HepG2 (cell line): ENCODE measurements at regions not wholly inside any gene's neighbourhood (a gene's known extent, or its start where the extent isn't known, plus 50 kb on each side); places are given as distances from the start of the nearest gene placed in this dataset.

ENCODE experiments used
- ATAC-seq: fragments of 200-7000 bp; cut with Tn5 transposase; 3 replicates; pipeline ENCODE4 v1.9.1; 2020; ENCODE audit warnings: mild to moderate bottlenecking, moderate library complexity
- BruUV-seq: library from RNA; stranded (reverse); fragments of 400-500 nt; replicated peaks from 2 replicates; lab custom pipeline; 2021; lab: Mats Ljungman, UMichigan
- CTCF ChIA-PET: fragments of 300-600 bp; formaldehyde crosslinking; extraction: SDS; loops from one replicate; lab custom pipeline; 2021; ENCODE audit warnings: low total read pairs, inconsistent platforms, low intra/inter-chr PET ratio; lab: Yijun Ruan, JAX
- POLR2A ChIA-PET: fragments of 350-600 bp; sonication (Branson Sonifier 250); formaldehyde crosslinking; loops from one replicate; lab custom pipeline; 2020; ENCODE audit warnings: antibody characterized with exemption, inconsistent platforms; lab: Yijun Ruan, JAX
- DNase-seq: peaks from one replicate; pipeline ENCODE4 v3.0.0-alpha.2; 2015; ENCODE audit warnings: low spot score
- FAIRE-seq: peaks from 3 replicates; lab custom pipeline; 2011; peaks lifted over from hg19 to GRCh38; lab: Jason Lieb, UNC
- H2AFZ ChIP-seq: one replicate; pipeline ENCODE4 v1.6.1; 2011; ENCODE audit warnings: low read length, inconsistent platforms
- H3K27ac ChIP-seq: fragments of 300-600 bp; 3 replicates; pipeline ENCODE4 v1.8.0; 2011; ENCODE audit warnings: mixed run types, mild to moderate bottlenecking, mixed read lengths, low read length, inconsistent platforms; ENCODE audit not compliant: insufficient read depth; ENCODE audit errors: extremely low read length
- H3K27me3 ChIP-seq, 2 experiments: fragments of 200-600 bp in 1 of 2; 2 replicates in 1 of 2; 3 replicates in 1 of 2; pipeline versions ENCODE4 v1.6.0 to v1.8.0; 2011; ENCODE audit warnings: low read length in 2 of 2, mild to moderate bottlenecking in 2 of 2, moderate library complexity in 2 of 2, inconsistent platforms in 1 of 2; ENCODE audit not compliant: insufficient read depth in 2 of 2, control insufficient read depth in 1 of 2
- H3K36me3 ChIP-seq, 2 experiments: fragments of 200-600 bp in 1 of 2; replicated peaks in 1 of 2; 2 replicates in 1 of 2; 3 replicates in 1 of 2; pipeline versions ENCODE4 v1.5.1 to v1.8.0; 2011; ENCODE audit warnings: low read length in 2 of 2, inconsistent platforms in 1 of 2; ENCODE audit not compliant: insufficient read depth in 2 of 2, control insufficient read depth in 1 of 2
- H3K4me1 ChIP-seq: 2 replicates; pipeline ENCODE4 v1.5.1; 2012; ENCODE audit warnings: low read length, inconsistent platforms; ENCODE audit not compliant: insufficient read depth
- H3K4me2 ChIP-seq: 2 replicates; pipeline ENCODE4 v1.6.0; 2011; ENCODE audit warnings: low read depth, low read length, inconsistent platforms
- H3K4me3 ChIP-seq, 3 experiments: fragments of 200-600 bp in 1 of 3; sonication (generic), shearing (Covaris generic) in 1 of 3; replicated peaks in 1 of 3; 2 replicates each; pipeline ENCODE4 v1.5.1; 2011 to 2016; ENCODE audit warnings: low read length in 3 of 3, inconsistent platforms in 2 of 3, low read depth in 2 of 3, mild to moderate bottlenecking in 2 of 3, control low read depth in 1 of 3, mixed read lengths in 1 of 3; ENCODE audit not compliant: insufficient read depth in 1 of 3
- H3K79me2 ChIP-seq: one replicate; pipeline ENCODE4 v1.6.1; 2011; ENCODE audit warnings: low read length, inconsistent platforms; ENCODE audit not compliant: insufficient read depth
- H3K9ac ChIP-seq: 2 replicates; pipeline ENCODE4 v1.6.0; 2011; ENCODE audit warnings: mild to moderate bottlenecking, low read depth, low read length, inconsistent platforms; ENCODE audit not compliant: insufficient read depth
- H3K9me3 ChIP-seq: 2 replicates; pipeline ENCODE4 v1.5.1; 2012; ENCODE audit warnings: mild to moderate bottlenecking, low read length
- H4K20me1 ChIP-seq: 2 replicates; pipeline ENCODE4 v1.6.0; 2011; ENCODE audit warnings: inconsistent platforms, mild to moderate bottlenecking, low read length, moderate library complexity; ENCODE audit not compliant: insufficient read depth
- DNMT1 ChIP-seq: sonication (generic); formaldehyde crosslinking; IDR thresholded peaks from 2 replicates; pipeline ENCODE4 v1.5.1; 2020; ENCODE audit warnings: mild to moderate bottlenecking, missing genetic modification reagents
- ERF ChIP-seq: IDR thresholded peaks from 2 replicates; pipeline ENCODE4 v1.6.1; 2018; ENCODE audit warnings: missing biosample characterization, missing genetic modification reagents
- HOXA9 ChIP-seq: sonication (generic); formaldehyde crosslinking; IDR thresholded peaks from 2 replicates; pipeline ENCODE4 v1.8.1; 2022; ENCODE audit warnings: missing genetic modification reagents, mild to moderate bottlenecking, moderate library complexity, borderline replicate concordance
- MED1 ChIP-seq: sonication (generic); formaldehyde crosslinking; IDR thresholded peaks from 2 replicates; pipeline ENCODE4 v1.4.0; 2020; ENCODE audit warnings: missing genetic modification reagents
- MED8 ChIP-seq: sonication (generic); formaldehyde crosslinking; IDR thresholded peaks from 2 replicates; pipeline ENCODE4 v1.8.1; 2023; ENCODE audit warnings: mild to moderate bottlenecking, missing genetic modification reagents; ENCODE audit not compliant: insufficient replicate concordance
- RBAK ChIP-seq: sonication (generic); formaldehyde crosslinking; IDR thresholded peaks from 2 replicates; pipeline ENCODE4 v1.5.1; 2020; ENCODE audit warnings: mild to moderate bottlenecking, missing genetic modification reagents
- TCF7 ChIP-seq: sonication (generic); IDR thresholded peaks from 2 replicates; pipeline ENCODE4 v1.6.1; 2016; ENCODE audit warnings: antibody characterized with exemption, low read depth
- ZNF350 ChIP-seq: sonication (generic); formaldehyde crosslinking; IDR thresholded peaks from 2 replicates; pipeline ENCODE4 v1.4.0; 2020; ENCODE audit warnings: mild to moderate bottlenecking, low read depth, missing genetic modification reagents, borderline replicate concordance
- ZNF383 ChIP-seq: sonication (generic); formaldehyde crosslinking; IDR thresholded peaks from 2 replicates; pipeline ENCODE4 v1.4.0; 2020; ENCODE audit warnings: missing genetic modification reagents, mild to moderate bottlenecking, borderline replicate concordance
- ZSCAN21 ChIP-seq: sonication (generic); formaldehyde crosslinking; IDR thresholded peaks from 2 replicates; pipeline ENCODE4 v1.8.0; 2022; ENCODE audit warnings: mild to moderate bottlenecking, missing genetic modification reagents, moderate library complexity, borderline replicate concordance
- WGBS: methylation state at CpG from one replicate; pipeline ENCODE4 v1.1.6; 2017; ENCODE audit warnings: low lambda C conversion rate; 5-methylcytosine and 5-hydroxymethylcytosine counted together
- in situ Hi-C: cut with HindIII; loops from 2 replicates; pipeline ENCODE4 v1.10.0; 2017; ENCODE audit warnings: low pct_unique_long_range_greater_than_20kb; ENCODE audit not compliant: extremely low pct_ligation_motif_present
- intact Hi-C: fragments of 100-400 bp; cut with micrococcal nuclease; formaldehyde crosslinking; loops from one replicate; pipeline ENCODE4 v1.10.0; 2022; ENCODE audit not compliant: unreplicated experiment
- TF ChIP-seq, protein P1 (sequence below): sonication (generic); formaldehyde crosslinking; IDR thresholded peaks from 2 replicates; pipeline ENCODE4 v1.4.0; 2020; ENCODE audit warnings: missing genetic modification reagents
- TF ChIP-seq, protein P2 (sequence below): sonication (generic); formaldehyde crosslinking; IDR thresholded peaks from 2 replicates; pipeline ENCODE4 v1.4.0; 2020; ENCODE audit warnings: missing genetic modification reagents, borderline replicate concordance
- TF ChIP-seq, protein P3 (sequence below), 2 experiments: fragments of 450-650 bp in 1 of 2; sonication (generic) in 1 of 2; formaldehyde crosslinking in 1 of 2; IDR thresholded peaks; 2 replicates each; pipeline versions ENCODE4 v1.6.1 to v1.8.0; 2016 to 2022; ENCODE audit warnings: antibody characterized with exemption in 1 of 2, mild to moderate bottlenecking in 1 of 2, missing genetic modification reagents in 1 of 2

DNA sequence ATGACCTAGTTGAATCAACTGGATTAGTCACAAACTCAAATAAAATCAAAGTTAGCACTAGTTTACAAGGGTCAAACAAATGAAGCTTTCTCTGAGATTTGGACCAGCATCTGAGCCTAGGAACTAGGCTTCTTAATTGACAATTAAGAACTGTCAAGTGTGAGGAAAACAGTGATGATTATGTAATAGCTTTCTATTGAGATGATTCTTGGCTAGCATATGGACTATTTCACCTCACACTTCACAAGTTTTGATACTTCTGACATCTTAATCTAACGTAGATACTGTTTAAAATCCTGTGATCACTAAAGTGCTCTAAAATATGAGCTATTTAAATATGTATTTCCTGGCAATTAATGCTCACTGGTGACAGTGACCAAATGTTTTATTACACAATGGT is 542.9 kb downstream of the EFNA5 start:
- POLR2A ChIA-PET = no interaction called here
- TF ChIP-seq DNMT1 = no peak
- no peak for TF ChIP-seq MED8
- TF ChIP-seq ZNF383 (CRISPR knock-in tag) = no peak
- TF ChIP-seq ERF (CRISPR knock-in tag) = no peak
- no peak for TF ChIP-seq HOXA9 (CRISPR knock-in tag)
- no peak for TF ChIP-seq ZSCAN21 (CRISPR knock-in tag)
- TF ChIP-seq, protein P1, sequence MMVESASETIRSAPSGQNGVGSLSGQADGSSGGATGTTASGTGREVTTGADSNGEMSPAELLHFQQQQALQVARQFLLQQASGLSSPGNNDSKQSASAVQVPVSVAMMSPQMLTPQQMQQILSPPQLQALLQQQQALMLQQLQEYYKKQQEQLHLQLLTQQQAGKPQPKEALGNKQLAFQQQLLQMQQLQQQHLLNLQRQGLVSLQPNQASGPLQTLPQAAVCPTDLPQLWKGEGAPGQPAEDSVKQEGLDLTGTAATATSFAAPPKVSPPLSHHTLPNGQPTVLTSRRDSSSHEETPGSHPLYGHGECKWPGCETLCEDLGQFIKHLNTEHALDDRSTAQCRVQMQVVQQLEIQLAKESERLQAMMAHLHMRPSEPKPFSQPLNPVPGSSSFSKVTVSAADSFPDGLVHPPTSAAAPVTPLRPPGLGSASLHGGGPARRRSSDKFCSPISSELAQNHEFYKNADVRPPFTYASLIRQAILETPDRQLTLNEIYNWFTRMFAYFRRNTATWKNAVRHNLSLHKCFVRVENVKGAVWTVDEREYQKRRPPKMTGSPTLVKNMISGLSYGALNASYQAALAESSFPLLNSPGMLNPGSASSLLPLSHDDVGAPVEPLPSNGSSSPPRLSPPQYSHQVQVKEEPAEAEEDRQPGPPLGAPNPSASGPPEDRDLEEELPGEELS = no peak
- TF ChIP-seq MED1 = no peak
- TF ChIP-seq, protein P2, sequence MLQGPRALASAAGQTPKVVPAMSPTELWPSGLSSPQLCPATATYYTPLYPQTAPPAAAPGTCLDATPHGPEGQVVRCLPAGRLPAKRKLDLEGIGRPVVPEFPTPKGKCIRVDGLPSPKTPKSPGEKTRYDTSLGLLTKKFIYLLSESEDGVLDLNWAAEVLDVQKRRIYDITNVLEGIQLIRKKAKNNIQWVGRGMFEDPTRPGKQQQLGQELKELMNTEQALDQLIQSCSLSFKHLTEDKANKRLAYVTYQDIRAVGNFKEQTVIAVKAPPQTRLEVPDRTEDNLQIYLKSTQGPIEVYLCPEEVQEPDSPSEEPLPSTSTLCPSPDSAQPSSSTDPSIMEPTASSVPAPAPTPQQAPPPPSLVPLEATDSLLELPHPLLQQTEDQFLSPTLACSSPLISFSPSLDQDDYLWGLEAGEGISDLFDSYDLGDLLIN = no peak
- TF ChIP-seq, protein P3, sequence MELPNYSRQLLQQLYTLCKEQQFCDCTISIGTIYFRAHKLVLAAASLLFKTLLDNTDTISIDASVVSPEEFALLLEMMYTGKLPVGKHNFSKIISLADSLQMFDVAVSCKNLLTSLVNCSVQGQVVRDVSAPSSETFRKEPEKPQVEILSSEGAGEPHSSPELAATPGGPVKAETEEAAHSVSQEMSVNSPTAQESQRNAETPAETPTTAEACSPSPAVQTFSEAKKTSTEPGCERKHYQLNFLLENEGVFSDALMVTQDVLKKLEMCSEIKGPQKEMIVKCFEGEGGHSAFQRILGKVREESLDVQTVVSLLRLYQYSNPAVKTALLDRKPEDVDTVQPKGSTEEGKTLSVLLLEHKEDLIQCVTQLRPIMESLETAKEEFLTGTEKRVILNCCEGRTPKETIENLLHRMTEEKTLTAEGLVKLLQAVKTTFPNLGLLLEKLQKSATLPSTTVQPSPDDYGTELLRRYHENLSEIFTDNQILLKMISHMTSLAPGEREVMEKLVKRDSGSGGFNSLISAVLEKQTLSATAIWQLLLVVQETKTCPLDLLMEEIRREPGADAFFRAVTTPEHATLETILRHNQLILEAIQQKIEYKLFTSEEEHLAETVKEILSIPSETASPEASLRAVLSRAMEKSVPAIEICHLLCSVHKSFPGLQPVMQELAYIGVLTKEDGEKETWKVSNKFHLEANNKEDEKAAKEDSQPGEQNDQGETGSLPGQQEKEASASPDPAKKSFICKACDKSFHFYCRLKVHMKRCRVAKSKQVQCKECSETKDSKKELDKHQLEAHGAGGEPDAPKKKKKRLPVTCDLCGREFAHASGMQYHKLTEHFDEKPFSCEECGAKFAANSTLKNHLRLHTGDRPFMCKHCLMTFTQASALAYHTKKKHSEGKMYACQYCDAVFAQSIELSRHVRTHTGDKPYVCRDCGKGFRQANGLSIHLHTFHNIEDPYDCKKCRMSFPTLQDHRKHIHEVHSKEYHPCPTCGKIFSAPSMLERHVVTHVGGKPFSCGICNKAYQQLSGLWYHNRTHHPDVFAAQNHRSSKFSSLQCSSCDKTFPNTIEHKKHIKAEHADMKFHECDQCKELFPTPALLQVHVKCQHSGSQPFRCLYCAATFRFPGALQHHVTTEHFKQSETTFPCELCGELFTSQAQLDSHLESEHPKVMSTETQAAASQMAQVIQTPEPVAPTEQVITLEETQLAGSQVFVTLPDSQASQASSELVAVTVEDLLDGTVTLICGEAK (IDR thresholded peaks at IDR 0.05) = no peak
- TF ChIP-seq, protein P3 (CRISPR knock-in tag; IDR thresholded peaks at IDR 0.05) = no peak
- no peak for TF ChIP-seq RBAK
- TF ChIP-seq ZNF350 (CRISPR knock-in tag) = no peak
- no peak for TF ChIP-seq TCF7

More for the DNA sequence above, 542.9 kb downstream of the EFNA5 start:
- Histone ChIP-seq H3K27me3 (no peaks in the 10 kb centered on the region), H3K9ac (no peak overlapping the region), H3K4me3 (no peak overlapping the region), H3K36me3 (no peaks in the 10 kb centered on the region), H2AFZ (no peak overlapping the region), H3K27ac (no peak overlapping the region), H3K4me1 (no peaks in the 10 kb centered on the region), H3K4me2 (no peak overlapping the region), H3K9me3 (peaks cover 3% of the 10 kb centered on the region; the same call in 1 of the 2 replicates), H3K79me2 (no peaks in the 10 kb centered on the region), H4K20me1 (no peaks in the 10 kb centered on the region)
- in situ Hi-C loops = no loop called here
- BruUV-seq = no TSS peak
- WGBS = 0% methylated on average over 1 of the region's 1 CpG
- intact Hi-C loops = no loop called here
- no peak for FAIRE-seq
- DNase-seq = no peak
- ATAC-seq = no peak
- CTCF ChIA-PET = no interaction called here
